ENCODE measurements at regions not wholly inside any gene's neighbourhood (a gene's known extent, or its start where the extent isn't known, plus 50 kb on each side); places are given as distances from the start of the nearest gene placed in this dataset.
"Not testable (repeated sequence)": the region's sequence is repeated elsewhere in the genome, so short reads cannot be mapped to it uniquely, and the experiment has no call there.

DNA sequence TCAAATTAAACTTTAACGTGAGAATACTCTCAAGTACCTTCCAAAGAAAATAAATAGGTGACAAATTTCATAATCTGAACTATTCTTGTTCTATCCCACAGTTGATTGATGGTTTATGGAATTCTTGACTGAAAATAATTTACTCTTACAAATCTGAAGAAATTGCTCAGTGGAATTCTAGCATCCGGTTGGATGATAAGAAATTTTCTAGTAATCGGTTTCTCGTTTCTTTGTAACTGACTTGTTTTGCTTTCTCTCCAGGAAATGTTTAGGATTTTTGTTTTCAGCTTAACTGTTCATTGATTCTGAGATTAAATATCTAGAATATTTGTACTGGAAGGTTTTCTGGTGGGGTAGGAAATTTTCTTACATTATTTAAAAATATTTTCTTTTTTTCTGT lies 558.9 kb upstream of the ADAMTS5 start:
- DNase-seq = no peak

DNA sequence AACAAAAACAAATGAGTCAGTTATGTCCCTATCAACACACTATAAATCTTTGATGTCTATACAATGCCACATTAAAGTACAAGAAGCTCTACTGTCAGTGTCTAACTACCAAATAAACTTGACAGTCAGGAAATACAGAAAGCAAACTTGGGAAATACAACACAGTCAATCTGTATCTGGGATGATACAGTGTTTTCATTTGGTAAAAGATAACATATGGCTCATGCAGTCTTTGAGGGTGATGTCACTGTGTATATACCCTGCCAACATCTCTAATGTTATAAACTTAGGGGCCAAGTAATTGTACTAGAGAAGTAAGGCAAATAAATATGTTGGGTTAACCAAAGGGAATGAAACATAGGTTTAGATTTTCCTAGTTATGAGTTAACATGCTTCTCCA lies 552.5 kb upstream of the ADAMTS5 start:
- DNase-seq = peak; percentile 90

DNA sequence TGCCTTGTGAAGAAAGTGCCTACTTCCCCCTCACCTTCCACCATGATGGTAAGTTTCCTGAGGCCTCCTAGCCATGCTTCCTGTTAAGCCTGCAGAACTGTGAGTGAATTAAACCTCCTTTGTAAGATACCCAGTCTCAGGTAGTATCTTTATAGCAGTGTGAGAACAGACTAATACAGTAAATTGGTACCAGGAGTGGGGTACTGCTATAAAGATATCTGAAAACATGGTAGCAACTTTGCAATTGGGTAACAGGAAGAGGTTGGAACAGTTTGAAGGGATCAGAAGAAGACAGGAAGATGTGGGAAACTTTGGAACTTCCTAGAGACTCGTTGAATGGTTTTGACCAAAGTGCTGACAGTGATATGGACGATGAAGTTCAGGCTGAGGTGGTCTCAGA lies 550.3 kb upstream of the ADAMTS5 start:
- not testable (repeated sequence) for DNase-seq

DNA sequence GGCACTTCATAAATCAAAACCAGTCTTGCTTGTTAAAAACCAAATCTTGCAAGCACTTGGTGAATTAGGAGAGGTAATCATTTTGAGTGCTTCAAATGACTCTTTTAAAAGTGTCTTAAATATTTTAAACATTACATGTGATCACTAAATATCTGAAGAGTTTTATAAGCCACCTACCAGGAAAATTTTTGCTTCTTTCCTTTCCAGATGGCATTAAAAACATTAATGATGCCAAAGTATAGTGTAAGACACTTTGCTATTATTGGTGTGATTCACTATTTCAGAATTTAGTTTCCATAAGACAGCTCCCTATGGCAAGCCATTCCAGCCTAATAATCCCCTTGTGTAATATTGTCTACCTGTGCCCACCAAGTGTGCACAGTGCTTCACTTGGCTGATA lies 548.8 kb upstream of the ADAMTS5 start:
- peak; percentile 13 for DNase-seq

DNA sequence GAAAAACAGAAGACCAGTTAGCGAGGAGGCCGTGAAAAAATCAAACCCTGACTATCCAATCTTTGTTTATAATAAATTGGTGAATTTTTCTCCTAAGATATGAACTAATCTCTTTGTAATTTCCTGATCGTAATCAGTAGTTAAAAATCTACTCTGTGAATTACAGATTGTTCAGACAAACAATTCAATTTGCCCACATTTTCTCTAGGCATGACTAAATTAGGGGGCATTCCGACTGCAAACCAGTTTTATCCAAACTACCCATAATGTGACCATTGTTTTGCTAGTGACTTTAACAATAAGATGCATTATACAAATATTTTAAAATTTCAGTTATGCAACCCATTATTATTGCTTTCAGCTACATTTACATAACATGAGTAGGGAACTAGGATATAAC lies 546.9 kb upstream of the ADAMTS5 start:
- no peak for DNase-seq

DNA sequence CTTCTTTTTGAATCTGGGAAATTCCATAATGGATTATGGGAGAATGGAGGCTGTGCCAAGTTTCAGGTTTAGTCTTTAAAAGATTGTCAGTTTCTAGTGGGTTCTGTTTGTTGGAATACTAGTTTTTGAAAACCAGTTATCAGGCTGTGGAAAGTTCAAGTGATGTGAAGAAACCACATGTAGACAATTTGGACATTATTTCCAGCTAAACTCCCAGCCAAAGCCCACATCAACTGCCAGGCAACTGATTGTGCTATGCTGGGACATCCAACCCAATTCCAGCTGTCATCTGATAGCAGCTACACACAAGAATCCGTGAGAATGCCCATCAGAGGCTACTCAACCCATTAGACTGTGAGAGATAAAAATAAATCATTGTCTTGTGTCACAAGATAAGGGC lies 546.1 kb upstream of the ADAMTS5 start:
- peak; percentile 63 for DNase-seq

DNA sequence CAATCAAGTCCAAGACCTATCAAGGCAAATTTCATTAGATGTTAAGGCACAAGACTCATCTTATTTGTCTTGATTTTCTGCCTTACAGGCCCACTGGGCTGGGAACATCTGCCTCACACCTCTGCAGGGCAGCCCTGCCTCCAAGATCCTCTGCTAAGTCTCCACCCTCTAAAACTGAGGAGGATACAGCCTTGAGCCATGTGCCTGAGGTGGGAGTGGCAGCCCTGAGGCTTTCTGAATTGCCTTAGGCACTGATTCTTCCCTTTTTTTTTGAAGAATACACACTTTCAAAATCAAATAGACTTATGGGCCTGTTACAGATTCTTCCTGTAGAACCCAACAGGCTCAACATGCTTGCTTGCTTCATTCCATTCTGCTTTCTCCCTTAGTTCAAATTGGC lies 544.3 kb upstream of the ADAMTS5 start:
- no peak for DNase-seq

DNA sequence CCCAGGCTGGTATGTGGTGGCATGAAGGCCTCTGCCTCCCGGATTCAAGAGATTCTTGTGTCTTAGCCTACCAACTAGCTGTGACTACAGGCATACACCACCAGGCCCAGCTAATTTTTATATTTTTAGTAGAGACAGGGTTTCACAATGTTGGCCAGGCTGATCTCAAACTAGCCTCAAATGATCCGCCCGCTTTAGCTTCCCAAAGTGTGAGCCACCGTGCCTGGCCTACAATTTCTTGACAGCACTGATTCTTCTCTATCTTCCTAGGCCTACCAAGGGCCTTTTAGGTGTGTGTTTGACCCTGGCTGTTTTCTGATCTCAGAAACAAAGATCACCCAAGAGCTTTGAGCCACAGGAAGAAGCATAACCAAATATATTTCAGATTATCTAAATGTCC lies 540.8 kb upstream of the ADAMTS5 start:
- no peak for DNase-seq

DNA sequence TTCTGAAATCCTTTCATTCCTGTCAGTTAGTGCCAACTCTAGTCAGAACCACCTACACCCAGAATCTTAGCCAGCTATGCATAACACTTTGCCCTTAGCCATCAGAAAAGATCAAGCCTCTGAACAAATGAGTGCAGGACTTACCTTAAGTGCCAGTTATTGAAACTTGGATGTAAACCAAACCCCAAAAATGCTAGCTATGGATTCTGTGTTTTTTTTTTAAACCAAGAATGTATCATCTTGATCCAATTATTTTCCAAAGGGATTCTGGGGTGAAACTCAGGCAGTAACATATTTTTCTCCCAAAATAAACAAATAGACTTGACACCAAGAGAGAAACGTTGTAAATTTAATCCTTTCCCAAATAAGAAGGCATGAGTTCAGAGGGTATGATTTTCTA lies 538.6 kb upstream of the ADAMTS5 start:
- no peak for DNase-seq

DNA sequence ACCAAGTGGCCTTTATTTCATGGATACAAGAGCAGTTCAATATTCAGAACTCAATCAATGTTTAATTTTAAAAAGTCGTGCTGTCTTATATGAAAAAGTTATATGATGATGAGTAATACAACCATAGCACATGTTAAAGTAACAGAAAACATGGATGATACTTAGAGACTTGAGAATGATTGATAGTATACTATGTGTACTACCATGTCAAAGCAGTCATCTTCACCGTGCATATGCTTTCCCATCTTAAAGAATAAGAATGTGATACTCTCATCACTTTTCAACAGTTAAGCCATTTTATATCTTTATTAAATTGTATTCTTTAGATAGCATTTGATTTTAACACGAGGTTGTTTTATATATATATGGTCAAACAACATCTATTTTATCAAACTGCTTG lies 535.9 kb upstream of the ADAMTS5 start:
- no peak for DNase-seq

DNA sequence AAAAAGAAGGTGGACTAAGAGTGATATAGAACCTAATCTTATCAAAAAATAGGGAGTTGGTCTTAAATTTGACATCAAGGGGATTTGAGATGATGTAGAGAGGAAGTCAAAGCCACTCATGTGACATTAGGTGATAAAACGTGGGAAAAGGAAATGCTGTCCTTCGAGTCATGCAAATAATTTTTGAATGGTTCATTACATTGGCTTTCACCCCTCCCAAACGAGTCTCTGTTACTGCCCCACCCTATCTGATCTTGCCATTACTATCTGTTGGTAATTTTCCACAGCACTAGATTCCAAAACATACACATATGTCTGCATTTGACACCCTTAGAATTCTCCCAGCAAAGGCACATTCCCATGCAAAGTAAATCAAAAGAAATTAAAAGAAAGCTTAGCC lies 531.1 kb upstream of the ADAMTS5 start:
- no peak for DNase-seq

DNA sequence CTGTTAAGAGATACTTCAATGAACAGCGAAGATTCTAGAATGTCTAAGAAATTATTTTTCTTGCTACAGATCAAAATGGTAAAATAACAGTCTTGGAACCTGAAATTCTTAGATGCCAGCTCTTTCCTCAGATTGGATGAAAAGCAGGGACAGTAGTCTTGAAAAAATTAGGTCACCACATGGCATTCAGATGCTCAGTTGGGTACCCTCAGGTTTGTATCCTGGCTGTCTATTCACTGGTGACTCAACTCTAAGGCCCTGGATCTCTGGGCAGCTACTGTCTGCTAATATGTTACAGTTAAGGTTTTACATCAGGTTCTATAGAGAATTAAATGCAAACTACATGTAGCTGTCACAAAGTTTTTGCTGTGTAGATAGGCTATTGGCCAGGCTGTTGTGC lies 528.9 kb upstream of the ADAMTS5 start:
- no peak for DNase-seq

DNA sequence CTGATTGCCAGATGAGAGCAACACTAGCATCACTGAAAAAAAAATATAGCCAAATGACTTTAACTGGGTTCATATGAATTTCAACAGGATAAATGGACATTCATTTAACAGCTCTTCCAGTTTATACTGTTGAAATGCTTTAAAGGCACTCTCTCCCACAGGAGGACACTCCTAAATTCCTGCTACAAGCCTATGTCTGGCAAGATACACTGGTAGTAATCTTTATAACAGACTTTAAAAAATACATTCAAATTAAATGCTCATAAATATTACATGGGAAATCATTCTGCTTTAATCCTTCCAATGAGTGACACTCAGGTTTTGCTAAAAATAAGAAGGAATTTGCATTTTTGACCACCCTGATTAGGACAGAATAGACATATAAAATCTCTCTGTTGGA lies 526.7 kb upstream of the ADAMTS5 start:
- DNase-seq = no peak

DNA sequence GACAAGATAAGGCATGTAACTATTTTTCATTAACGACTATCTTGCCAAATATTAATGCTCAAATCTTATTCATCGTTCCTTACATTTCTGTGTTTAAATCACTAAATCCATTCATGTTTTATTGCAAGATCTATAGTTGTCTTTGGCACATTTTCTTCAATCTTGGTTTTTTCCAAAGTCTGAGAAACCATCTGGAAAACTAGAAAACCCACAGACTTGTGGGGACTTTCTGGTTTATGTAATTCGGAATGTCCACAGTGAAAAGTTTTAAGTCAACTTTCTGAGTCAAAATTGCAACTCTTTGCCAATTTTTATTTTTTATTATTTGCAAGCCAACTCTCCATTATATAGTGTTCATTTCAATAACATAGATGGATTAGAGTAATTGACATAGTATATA lies 520.8 kb upstream of the ADAMTS5 start:
- no peak for DNase-seq

DNA sequence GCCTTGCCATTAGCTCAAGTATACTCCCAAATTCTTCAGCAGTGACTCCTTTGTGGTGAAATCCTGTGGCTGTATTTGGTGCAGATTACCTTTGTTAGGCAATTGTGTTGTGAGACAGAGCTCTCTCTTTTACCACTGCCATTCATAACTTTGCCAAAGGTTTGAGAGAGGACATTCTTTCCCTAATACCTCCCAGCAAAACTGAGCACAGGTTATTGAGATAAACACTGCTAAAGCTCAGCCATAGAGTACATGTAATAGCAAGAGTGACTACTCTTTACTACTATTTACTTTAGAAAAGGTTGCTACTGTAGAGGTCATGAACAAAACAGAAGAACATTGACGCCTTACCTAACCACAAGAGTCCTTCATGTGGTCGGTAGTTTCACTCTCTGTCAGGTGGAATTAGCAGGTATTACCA lies 514.0 kb upstream of the ADAMTS5 start:
- no peak for DNase-seq

DNA sequence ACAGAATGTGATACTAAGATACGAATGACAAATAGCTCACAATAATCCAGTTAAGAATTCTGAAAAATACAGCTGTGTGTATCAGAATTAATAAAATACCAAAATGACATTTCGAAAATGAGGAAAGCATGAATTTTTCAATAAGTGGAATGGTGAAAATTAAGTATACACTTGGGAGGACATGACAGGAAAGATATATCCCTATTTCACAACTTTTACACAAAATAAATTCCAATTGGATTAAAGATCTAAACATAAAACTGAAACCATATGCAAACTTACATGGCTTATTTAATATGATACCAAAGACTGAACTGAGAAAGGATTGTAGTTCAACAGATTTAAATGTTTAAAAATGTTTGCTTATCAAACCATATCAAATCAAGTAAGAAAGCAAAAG lies 510.4 kb upstream of the ADAMTS5 start:
- DNase-seq = no peak

DNA sequence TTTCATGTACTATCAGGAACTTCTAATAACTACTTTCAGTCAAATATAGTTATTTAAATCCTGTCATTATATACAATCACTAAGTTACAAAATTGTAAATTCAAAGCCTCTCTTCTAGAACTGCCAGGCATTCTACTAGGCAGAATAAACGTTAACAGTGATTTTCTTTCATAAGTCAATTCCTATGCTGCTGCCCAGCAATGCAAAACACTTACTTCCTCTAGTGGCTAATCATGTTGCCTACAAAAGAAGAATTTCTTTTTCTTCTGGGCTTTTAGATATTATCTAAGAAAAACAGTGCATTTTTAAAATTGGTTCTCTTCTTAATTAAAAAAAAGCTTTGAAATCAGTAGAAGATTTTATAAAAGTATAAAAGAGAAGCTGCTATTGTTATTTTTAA lies 509.8 kb upstream of the ADAMTS5 start:
- DNase-seq = no peak

DNA sequence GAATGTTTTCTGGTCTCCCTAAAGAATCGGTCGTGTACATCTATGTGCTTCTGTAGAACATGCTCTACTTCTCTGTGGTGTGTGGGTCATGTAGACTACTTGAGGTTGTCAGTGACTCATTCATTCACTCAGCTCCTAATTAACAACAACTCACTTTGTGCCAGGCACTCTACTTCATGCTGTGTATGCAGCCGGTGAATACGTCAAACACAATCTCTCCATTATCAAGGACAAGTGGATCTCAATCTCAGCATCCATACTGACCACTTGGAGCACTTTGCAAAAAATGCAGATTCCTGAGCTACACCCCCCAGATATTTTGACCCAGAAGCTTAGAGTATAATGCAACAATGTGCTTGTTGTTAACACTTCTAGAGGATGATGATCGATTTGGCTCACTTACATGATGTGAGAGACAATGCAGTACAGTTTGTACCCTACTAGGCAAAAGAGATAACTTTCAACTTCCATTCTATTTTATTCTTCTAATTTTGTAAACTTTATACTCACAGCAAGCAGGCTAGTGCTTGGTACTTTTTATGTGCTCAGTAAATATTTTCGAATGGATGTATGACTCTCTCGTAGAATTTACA lies 508.6 kb upstream of the ADAMTS5 start:
- DNase-seq = no peak

DNA sequence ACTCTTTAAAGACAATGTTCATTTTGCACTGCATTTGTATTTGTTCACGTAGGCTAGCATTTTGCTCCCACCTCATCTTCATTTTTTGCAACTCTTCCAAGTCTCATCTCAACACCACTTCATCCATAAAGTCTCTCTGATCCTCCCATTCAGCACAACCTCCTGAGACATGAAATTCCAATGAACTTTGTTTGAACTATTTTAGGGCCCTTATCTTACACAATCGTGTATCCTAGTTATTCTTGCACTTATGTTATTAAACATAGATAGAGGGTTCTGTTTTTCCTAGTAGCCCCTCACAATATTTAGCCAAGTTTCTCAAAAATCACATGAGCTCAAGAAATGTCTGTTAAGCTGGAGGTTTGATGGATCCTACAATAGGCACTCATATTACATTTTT lies 500.5 kb upstream of the ADAMTS5 start:
- DNase-seq = no peak

DNA sequence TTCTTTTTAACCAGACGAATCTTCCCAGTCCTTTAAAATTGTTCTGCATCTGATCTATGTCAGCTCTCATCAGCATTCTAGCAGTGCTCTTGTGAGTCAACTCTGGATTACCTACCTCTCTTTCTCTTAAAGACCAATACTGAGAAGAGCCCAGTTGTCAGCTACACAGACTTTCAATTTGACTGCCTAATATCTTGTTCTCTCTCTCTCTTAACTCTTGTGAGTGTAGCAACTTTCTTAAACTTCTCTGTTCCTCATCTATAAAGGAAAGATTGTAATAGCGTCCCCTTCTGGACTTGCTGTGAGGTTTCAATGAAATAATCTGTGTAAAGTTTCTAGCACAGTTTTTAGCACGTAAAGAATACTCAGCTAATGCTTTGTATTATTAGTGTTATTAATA lies 499.3 kb upstream of the ADAMTS5 start:
- no peak for DNase-seq

DNA sequence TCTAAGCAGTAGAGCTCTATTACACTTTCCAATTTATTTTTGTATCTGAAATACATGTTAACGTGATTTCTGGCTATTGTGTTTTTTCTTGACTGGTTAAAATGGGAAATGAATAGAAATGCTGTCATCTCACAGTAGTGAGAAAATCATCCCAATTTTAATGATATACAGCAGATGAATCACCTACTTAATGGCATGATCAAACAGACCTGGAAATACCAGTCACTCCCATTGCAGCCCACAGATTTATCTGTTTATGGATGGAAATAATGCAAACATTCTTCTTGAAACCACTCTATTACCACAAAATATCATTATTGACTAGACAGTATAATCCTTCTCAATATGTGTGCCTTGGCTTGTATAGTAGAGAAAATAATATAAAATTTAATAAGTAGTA lies 497.8 kb upstream of the ADAMTS5 start:
- no peak for DNase-seq

DNA sequence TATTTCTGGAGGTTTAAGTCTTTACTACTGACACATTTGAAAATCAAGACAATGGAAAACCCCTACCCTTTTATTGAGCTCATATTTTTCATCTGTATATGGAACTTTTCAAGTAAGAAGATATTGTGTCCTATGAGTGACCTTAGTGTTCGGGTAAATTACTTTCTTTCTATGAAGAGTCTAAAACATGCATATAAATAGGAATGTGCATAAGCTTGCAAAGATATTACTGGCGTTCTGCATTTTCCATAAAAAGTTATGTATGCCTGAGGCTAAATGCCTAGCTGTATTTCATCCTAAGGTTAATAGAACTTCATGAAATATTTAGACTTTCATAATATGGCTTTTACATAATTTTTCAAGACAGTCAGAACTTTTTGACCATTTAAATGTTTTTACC lies 495.8 kb upstream of the ADAMTS5 start:
- DNase-seq = no peak

DNA sequence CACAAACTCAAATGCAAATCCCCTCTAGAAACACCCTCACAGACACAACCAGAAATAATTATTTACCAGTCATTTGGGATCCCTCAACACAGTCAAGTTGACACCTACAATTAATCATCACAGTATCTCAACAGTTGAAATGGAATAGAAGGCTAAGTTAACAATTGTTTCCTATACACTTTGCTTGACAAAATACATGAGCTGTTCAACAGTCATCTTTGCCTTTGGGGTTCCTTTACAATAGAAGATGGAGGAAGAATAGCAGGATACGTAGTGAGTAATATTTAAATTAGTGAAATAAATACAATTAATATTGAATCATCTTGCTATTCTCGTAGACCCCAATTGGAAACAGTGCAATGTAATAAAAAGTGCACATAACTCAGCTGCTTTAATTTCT lies 487.3 kb upstream of the ADAMTS5 start:
- DNase-seq = no peak

DNA sequence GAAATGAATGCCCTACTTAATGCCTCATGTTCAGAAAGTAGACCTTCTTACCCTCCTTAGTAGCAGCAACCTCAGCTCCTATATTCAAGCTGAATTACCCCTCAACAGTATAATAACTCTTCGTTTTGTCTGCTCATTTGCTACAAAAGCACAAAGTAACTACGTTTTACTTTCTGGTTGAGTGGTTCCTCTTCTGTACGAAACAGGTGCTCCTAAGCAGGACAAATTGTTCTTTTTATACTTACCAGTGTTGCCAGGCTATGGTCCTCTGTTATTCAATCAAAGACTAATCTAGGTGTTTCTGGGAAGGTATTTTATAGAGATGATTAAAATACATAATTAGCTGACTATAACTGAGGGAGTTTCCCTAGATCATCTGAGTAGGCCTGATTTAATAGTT lies 484.2 kb upstream of the ADAMTS5 start:
- DNase-seq = no peak

DNA sequence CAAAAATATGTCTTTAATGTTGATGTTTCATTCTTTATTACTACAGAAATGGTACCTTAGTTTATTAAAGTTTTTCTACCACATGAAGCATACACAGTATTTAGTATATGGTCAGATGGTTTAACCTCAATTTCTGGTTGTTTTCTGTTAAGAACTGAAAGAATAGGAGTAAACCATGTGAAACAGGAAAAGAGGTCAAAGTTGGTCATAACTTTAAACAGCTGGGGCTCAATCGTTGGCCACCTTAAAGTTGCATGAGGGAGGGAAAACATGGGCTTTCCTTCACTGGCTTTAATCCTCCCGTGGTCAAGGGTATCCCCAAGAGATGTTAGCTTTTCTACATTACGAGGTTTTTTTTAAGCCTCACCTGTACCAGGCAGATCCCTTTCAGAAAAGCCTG lies 483.3 kb upstream of the ADAMTS5 start:
- no peak for DNase-seq

DNA sequence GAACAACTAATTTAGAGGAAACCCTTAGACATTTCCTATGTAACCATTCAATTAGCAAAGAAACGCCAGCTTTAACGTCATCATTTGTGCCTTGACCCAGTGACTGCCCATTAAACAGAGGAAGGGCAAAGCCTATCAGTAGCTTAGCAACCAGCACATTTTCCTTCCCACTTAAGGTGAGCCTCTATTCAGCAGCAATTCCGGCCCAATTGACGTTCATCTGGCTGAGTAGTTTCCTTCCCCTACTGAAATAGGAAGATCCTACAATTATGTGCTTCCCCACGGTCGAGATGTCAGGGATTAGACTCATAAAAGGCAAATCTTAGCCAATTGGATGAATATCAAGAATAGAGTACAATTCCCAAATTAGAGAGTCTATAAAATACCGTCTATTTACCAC lies 482.1 kb upstream of the ADAMTS5 start:
- DNase-seq = no peak
